Osteocyte (in vitro differentiated cells): ENCODE measurements at regions not wholly inside any gene's neighbourhood (a gene's known extent, or its start where the extent isn't known, plus 50 kb on each side); places are given as distances from the start of the nearest gene placed in this dataset.

ENCODE experiments used
- DNase-seq: peaks from one replicate; pipeline ENCODE4 v3.0.0; 2021; ENCODE audit warnings: mixed read lengths; ENCODE audit not compliant: unreplicated experiment; ENCODE audit errors: extremely low spot score
- H3K27ac Mint-ChIP-seq: one replicate; pipeline ENCODE4 v1.8.0; 2021; ENCODE audit warnings: mild to moderate bottlenecking, mixed read lengths; ENCODE audit not compliant: unreplicated experiment
- H3K27me3 Mint-ChIP-seq: one replicate; pipeline ENCODE4 v1.8.0; 2021; ENCODE audit warnings: mixed read lengths; ENCODE audit not compliant: unreplicated experiment
- H3K36me3 Mint-ChIP-seq: one replicate; pipeline ENCODE4 v1.8.0; 2021; ENCODE audit warnings: mixed read lengths; ENCODE audit not compliant: unreplicated experiment
- H3K4me1 Mint-ChIP-seq: one replicate; pipeline ENCODE4 v1.8.0; 2021; ENCODE audit warnings: mixed read lengths; ENCODE audit not compliant: unreplicated experiment
- H3K4me3 Mint-ChIP-seq: one replicate; pipeline ENCODE4 v1.8.0; 2021; ENCODE audit warnings: mild to moderate bottlenecking, moderate library complexity, mixed read lengths; ENCODE audit not compliant: unreplicated experiment
- H3K9me3 Mint-ChIP-seq: one replicate; pipeline ENCODE4 v1.8.0; 2021; ENCODE audit warnings: mixed read lengths; ENCODE audit not compliant: unreplicated experiment
- TF ChIP-seq, protein P1 (sequence below): fragments of 200-600 bp; sonication (generic); IDR thresholded peaks from 2 replicates; pipeline ENCODE4 v1.5.0; 2021; ENCODE audit warnings: antibody characterized with exemption, mild to moderate bottlenecking, moderate library complexity

DNA sequence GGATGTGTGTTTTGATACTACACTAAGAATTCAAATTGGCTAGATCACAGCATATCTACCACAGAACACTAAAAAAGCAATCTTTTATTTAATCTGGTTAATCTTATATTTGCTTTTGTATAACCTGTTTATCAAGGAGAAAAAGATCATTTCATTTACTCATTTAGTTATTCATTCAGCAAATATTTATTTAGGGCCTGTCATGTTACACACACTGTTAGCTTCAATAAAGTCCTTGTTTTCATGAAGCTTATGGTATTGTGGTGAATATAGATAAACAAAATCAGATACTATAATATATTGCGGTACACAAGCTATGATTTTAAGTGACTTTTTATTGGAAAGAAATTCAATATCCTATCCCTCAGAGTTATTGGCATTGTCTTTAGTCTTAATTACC is 350.8 kb downstream of the LRFN5 start:
- Mint-ChIP-seq H3K9me3 (no peaks in the 10 kb centered on the region), H3K4me1 (no peaks in the 10 kb centered on the region), H3K27me3 (no peaks in the 10 kb centered on the region), H3K4me3 (no peak overlapping the region), H3K27ac (no peak overlapping the region), H3K36me3 (no peaks in the 10 kb centered on the region)
- TF ChIP-seq, protein P1, sequence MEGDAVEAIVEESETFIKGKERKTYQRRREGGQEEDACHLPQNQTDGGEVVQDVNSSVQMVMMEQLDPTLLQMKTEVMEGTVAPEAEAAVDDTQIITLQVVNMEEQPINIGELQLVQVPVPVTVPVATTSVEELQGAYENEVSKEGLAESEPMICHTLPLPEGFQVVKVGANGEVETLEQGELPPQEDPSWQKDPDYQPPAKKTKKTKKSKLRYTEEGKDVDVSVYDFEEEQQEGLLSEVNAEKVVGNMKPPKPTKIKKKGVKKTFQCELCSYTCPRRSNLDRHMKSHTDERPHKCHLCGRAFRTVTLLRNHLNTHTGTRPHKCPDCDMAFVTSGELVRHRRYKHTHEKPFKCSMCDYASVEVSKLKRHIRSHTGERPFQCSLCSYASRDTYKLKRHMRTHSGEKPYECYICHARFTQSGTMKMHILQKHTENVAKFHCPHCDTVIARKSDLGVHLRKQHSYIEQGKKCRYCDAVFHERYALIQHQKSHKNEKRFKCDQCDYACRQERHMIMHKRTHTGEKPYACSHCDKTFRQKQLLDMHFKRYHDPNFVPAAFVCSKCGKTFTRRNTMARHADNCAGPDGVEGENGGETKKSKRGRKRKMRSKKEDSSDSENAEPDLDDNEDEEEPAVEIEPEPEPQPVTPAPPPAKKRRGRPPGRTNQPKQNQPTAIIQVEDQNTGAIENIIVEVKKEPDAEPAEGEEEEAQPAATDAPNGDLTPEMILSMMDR: no peak
- DNase-seq: no peak
